ENCODE measurements at regions not wholly inside any gene's neighbourhood (a gene's known extent, or its start where the extent isn't known, plus 50 kb on each side); places are given as distances from the start of the nearest gene placed in this dataset.

DNA sequence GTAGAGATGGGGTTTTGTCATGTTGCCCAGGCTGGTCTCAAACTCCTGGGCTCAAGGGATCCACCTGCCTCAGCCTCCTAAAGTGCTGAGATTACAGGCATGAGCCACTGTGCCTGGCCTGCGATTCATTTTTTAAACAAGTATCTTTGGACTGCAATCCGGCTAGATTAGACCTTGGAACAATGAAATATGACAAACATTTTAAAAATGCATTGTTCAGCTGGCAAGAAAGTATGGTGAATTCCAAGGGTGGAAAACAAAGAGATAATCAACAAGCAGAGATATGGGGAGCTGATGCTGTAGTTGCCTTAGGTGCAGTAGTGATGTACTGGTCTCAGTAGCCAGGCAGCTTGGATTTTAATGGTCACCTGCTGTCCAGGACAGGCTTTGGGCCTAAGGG is 95.8 kb upstream of the GOLGA8J start:
- no peak for TF ChIP-seq POLR2A (IDR thresholded peaks at IDR 0.05)
- TF ChIP-seq, protein P1, sequence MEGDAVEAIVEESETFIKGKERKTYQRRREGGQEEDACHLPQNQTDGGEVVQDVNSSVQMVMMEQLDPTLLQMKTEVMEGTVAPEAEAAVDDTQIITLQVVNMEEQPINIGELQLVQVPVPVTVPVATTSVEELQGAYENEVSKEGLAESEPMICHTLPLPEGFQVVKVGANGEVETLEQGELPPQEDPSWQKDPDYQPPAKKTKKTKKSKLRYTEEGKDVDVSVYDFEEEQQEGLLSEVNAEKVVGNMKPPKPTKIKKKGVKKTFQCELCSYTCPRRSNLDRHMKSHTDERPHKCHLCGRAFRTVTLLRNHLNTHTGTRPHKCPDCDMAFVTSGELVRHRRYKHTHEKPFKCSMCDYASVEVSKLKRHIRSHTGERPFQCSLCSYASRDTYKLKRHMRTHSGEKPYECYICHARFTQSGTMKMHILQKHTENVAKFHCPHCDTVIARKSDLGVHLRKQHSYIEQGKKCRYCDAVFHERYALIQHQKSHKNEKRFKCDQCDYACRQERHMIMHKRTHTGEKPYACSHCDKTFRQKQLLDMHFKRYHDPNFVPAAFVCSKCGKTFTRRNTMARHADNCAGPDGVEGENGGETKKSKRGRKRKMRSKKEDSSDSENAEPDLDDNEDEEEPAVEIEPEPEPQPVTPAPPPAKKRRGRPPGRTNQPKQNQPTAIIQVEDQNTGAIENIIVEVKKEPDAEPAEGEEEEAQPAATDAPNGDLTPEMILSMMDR (IDR thresholded peaks at IDR 0.05), result no peak
